ENCODE measurements at regions not wholly inside any gene's neighbourhood (a gene's known extent, or its start where the extent isn't known, plus 50 kb on each side); places are given as distances from the start of the nearest gene placed in this dataset.

- TF ChIP-seq CTCF (IDR thresholded peaks at IDR 0.05) (no peak), POLR2A (IDR thresholded peaks at IDR 0.05) (no peak)
These were observed 207.6 kb downstream of the NAF1 start for GRCh38 chr4:162959046-162959445.

Measured in adrenal gland (tissue), 5 donors.